ENCODE measurements at regions not wholly inside any gene's neighbourhood (a gene's known extent, or its start where the extent isn't known, plus 50 kb on each side); places are given as distances from the start of the nearest gene placed in this dataset.

DNA sequence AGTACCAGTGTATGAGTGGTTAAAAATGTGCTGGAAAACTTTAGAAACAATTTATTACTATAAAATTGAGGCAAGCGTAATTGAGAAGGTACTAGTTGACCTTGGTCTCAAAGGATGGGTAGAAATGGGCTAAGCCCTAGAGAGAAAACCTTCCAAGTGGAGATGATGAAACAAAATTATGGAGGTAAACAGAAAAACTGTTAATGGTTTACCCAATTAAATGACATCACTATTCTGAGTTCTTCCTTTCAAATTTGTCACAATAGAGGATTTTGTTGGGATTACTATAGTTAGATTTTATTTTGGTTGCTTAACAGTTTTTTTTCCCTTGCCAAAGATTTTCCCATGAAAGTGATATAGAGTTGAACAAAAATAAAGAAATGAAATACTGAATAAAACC is 1302.5 kb upstream of the TENM3 start:
- H3K4me3 ChIP-seq (ENCODE audit: insufficient read depth, low read depth, low read length): no peak overlapping the region
- POLR2A ChIA-PET (ENCODE audit: unreplicated experiment): no interaction called here
- no peaks in the 10 kb centered on the region for H3K79me1 ChIP-seq (ENCODE audit: low read depth in 1 of 2, low read length in 2 of 2)
- H2AFZ ChIP-seq (replicated peaks; ENCODE audit: low read length, poor library complexity): no peak overlapping the region
- H3K9me3 ChIP-seq (ENCODE audit: control insufficient read depth, insufficient read depth, low read length): no peaks in the 10 kb centered on the region
- H4K20me1 ChIP-seq (ENCODE audit: insufficient read depth, low read length): no peaks in the 10 kb centered on the region
- H4K5ac ChIP-seq (ENCODE audit: low read depth, low read length): no peak overlapping the region
- no peaks in the 10 kb centered on the region for H3K9me1 ChIP-seq (ENCODE audit: insufficient read depth, low read length)
- no peaks in the 10 kb centered on the region for H3K4me1 ChIP-seq (ENCODE audit: control insufficient read depth, insufficient read depth, low read length)
- no peak overlapping the region for H3K23ac ChIP-seq (ENCODE audit: low read depth, low read length)
- H2BK120ac ChIP-seq (ENCODE audit: low read depth, low read length): no peak overlapping the region
- CTCF ChIA-PET: no interaction called here
- TF ChIP-seq BHLHE40 (IDR thresholded peaks at IDR 0.05; ENCODE audit: low read depth, low read length) (no peak), USF2 (IDR thresholded peaks at IDR 0.05; ENCODE audit: low read depth, low read length) (no peak), POLR2A (IDR thresholded peaks at IDR 0.05; ENCODE audit: low read depth, low read length) (no peak), CEBPB (IDR thresholded peaks at IDR 0.05; ENCODE audit: low read depth, low read length) (no peak), RAD21 (IDR thresholded peaks at IDR 0.05; ENCODE audit: low read length) (no peak), MAFK (IDR thresholded peaks at IDR 0.05; ENCODE audit: low read depth, low read length) (no peak), MXI1 (IDR thresholded peaks at IDR 0.05; ENCODE audit: borderline replicate concordance, low read depth, low read length) (no peak)
- TF ChIP-seq, protein P1, sequence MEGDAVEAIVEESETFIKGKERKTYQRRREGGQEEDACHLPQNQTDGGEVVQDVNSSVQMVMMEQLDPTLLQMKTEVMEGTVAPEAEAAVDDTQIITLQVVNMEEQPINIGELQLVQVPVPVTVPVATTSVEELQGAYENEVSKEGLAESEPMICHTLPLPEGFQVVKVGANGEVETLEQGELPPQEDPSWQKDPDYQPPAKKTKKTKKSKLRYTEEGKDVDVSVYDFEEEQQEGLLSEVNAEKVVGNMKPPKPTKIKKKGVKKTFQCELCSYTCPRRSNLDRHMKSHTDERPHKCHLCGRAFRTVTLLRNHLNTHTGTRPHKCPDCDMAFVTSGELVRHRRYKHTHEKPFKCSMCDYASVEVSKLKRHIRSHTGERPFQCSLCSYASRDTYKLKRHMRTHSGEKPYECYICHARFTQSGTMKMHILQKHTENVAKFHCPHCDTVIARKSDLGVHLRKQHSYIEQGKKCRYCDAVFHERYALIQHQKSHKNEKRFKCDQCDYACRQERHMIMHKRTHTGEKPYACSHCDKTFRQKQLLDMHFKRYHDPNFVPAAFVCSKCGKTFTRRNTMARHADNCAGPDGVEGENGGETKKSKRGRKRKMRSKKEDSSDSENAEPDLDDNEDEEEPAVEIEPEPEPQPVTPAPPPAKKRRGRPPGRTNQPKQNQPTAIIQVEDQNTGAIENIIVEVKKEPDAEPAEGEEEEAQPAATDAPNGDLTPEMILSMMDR (conservative IDR thresholded peaks at IDR 0.05; ENCODE audit: low read depth, low read length): no peak
- ATAC-seq (ENCODE audit: low read depth) (no peak), DNase-seq (no peak)
- H3K27ac ChIP-seq (ENCODE audit: insufficient read depth, low read length): no peak overlapping the region
- no peak overlapping the region for H2BK20ac ChIP-seq (ENCODE audit: low read depth, low read length)
- H3K27me3 ChIP-seq (ENCODE audit: control insufficient read depth, insufficient read depth, low read length): no peaks in the 10 kb centered on the region
- H3K36me3 ChIP-seq (ENCODE audit: control insufficient read depth, insufficient read depth, low read length): no peaks in the 10 kb centered on the region
- in situ Hi-C loops (cut with MboI; ENCODE audit: low sequenced_read_pairs): loop anchor here (10.0 kb wide), 1 partner anchor 106 kb away; no protein-coding TSS in a partner anchor
- WGBS, 2 experiments (ENCODE audit: extremely low coverage in 2 of 2, insufficient read length in 1 of 2): no CpG with 5 or more reads among the region's 1 CpG
- H3K9ac ChIP-seq (ENCODE audit: low read depth, low read length): no peak overlapping the region
- no peak overlapping the region for H3K14ac ChIP-seq (replicated peaks; ENCODE audit: low read depth, low read length)
- no peak overlapping the region for H3K4ac ChIP-seq (ENCODE audit: low read depth, low read length)
- no peak overlapping the region for H3K4me2 ChIP-seq (ENCODE audit: low read depth, low read length)
- H2AK5ac ChIP-seq (ENCODE audit: low read depth, low read length): no peak overlapping the region
- H2BK5ac ChIP-seq (ENCODE audit: low read depth, low read length, poor library complexity, severe bottlenecking): no peak overlapping the region
- H3K56ac ChIP-seq (ENCODE audit: extremely low read depth, insufficient read depth, low read length): no peak overlapping the region
- BruUV-seq (replicated peaks): no TSS peak
- dilution Hi-C loops (cut with HindIII; ENCODE audit: low sequenced_read_pairs, unreplicated experiment): no loop called here
- no peak overlapping the region for H2BK15ac ChIP-seq (ENCODE audit: low read depth, low read length)
- no peak overlapping the region for H4K91ac ChIP-seq (ENCODE audit: insufficient read depth, low read depth, low read length)
- H4K8ac ChIP-seq (ENCODE audit: low read depth in 2 of 2, low read length in 2 of 2): no peak overlapping the region
- no peak overlapping the region for H3K18ac ChIP-seq (ENCODE audit: low read depth, low read length)
- intact Hi-C loops (cut with micrococcal nuclease): no loop called here
- H2AK9ac ChIP-seq (replicated peaks; ENCODE audit: low read depth, low read length, poor library complexity): no peak overlapping the region

Measured in IMR-90 (cell line).